NOMO-1 (cell line): ENCODE measurements at regions not wholly inside any gene's neighbourhood (a gene's known extent, or its start where the extent isn't known, plus 50 kb on each side); places are given as distances from the start of the nearest gene placed in this dataset.
"Not testable (repeated sequence)": the region's sequence is repeated elsewhere in the genome, so short reads cannot be mapped to it uniquely, and the experiment has no call there.

Experiments
- DNase-seq, 2 experiments: peaks; one replicate each; lab custom pipeline; 2025; ENCODE audit not compliant: unreplicated experiment in 2 of 2; lab: John Stamatoyannopoulos, UW

GRCh38 chr1:120357046-120357445 lies 57.8 kb upstream of the NBPF8 start:
- DNase-seq = peak in 1 of 2 experiments; percentile 34

- DNase-seq = not testable (repeated sequence)
Measured at GRCh38 chr1:120356170-120356569, 58.7 kb upstream of the NBPF8 start.

GRCh38 chr1:120354618-120355184 lies 60.1 kb upstream of the NBPF8 start:
- DNase-seq = not testable (repeated sequence)

- DNase-seq = not testable (repeated sequence)
Measured at GRCh38 chr1:120342231-120343073, 72.4 kb upstream of the NBPF8 start.

GRCh38 chr1:120341756-120342155 lies 73.1 kb upstream of the NBPF8 start:
- not testable (repeated sequence) for DNase-seq

GRCh38 chr1:120340838-120341751 lies 73.7 kb upstream of the NBPF8 start:
- not testable (repeated sequence) for DNase-seq

- not testable (repeated sequence) for DNase-seq
Measured at GRCh38 chr1:120315738-120316137, 99.1 kb upstream of the NBPF8 start.

GRCh38 chr1:120311930-120312329 lies 102.9 kb upstream of the NBPF8 start:
- DNase-seq = not testable (repeated sequence)

GRCh38 chr1:120308940-120309578 lies 105.8 kb upstream of the NBPF8 start:
- not testable (repeated sequence) for DNase-seq

- not testable (repeated sequence) for DNase-seq
Measured at GRCh38 chr1:120305046-120305445, 109.8 kb upstream of the NBPF8 start.

GRCh38 chr1:120304341-120304740 lies 110.5 kb upstream of the NBPF8 start:
- DNase-seq = not testable (repeated sequence)

GRCh38 chr1:120299433-120300057 lies 115.3 kb upstream of the NBPF8 start:
- DNase-seq = not testable (repeated sequence)

GRCh38 chr1:120298487-120298886 lies 116.3 kb upstream of the NBPF8 start:
- not testable (repeated sequence) for DNase-seq

GRCh38 chr1:120297345-120297953 lies 117.4 kb upstream of the NBPF8 start:
- not testable (repeated sequence) for DNase-seq

GRCh38 chr1:120290105-120290504 lies 113.8 kb upstream of the SEC22B start:
- DNase-seq = not testable (repeated sequence)

- not testable (repeated sequence) for DNase-seq
Measured at GRCh38 chr1:120289601-120290074, 113.3 kb upstream of the SEC22B start.

- not testable (repeated sequence) for DNase-seq
Measured at GRCh38 chr1:120288814-120289600, 112.7 kb upstream of the SEC22B start.

- DNase-seq = not testable (repeated sequence)
Measured at GRCh38 chr1:120288167-120288566, 111.8 kb upstream of the SEC22B start.
